Stimulated activated CD4-positive, alpha-beta T cell treated with anti-CD3 and anti-CD28 coated beads, Interleukin-15, amount 100 ng/mL, for 48 hours (primary cell): ENCODE measurements at regions not wholly inside any gene's neighbourhood (a gene's known extent, or its start where the extent isn't known, plus 50 kb on each side); places are given as distances from the start of the nearest gene placed in this dataset.

Experiments used
- DNase-seq, 2 donors: peaks; one replicate each; pipeline ENCODE4 v3.0.0-alpha.2; 2020; ENCODE audit warnings: low read depth in 2 of 2

- DNase-seq, result no peak
These were observed 293.5 kb downstream of the TRIB2 start for GRCh38 chr2:13010283-13010682.

DNA sequence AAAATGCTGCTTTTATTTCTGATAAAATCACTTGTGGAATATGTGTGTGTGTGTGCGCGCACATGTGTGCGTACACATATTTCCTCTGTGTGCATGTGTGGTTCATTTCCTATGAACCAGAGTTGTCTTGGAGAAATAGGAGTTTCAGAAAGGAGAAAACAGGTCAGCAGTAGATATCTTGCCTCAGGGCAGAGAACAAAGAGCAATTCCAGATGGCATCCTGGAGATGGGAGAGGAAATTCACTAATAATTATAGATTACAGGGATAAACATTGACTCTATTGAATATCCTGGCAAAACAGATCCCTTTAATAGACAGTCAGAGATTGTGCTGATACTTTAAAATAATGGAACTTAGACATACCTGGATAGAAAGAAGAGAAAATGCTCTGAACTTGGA, 298.0 kb downstream of the TRIB2 start:
- DNase-seq, result no peak

GRCh38 chr2:13015532-13016320, 299.0 kb downstream of the TRIB2 start:
- DNase-seq, result no peak

DNA sequence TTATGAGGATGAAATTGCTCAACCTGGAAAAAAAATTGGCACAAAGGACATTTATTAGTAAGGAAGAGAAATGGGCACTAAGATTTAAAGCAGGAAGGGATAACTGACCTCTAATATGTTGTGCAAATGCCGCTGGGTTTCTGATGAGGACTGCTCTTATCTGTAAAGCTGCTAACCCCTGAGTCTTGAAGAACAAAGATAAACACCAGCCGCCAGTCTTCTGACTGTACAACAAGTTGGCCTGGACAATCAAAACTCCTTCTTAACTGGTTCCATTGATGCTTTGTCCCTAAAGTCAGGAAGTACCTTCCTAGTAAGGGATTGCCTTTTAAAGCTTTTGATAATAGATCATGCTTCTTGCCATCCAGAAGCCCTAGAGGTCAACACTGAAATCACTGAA, 301.8 kb downstream of the TRIB2 start:
- DNase-seq, result no peak

DNA sequence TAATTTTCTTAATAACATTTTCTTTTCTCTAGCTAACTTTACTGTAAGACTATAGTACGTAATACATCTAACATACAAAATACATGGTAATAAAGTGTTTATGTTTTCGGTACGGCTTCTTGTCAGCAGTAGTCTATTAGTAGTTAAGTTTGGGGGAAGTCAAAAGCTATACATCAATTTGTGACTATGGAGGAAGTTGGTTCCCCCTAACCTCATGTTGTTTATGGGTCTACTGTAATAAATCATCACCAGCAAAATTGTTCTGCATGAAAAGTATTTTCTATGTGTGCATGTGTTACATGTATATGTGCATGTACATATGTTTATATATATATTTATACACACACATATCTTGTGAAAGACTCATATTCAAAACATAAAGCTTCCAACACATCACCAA, 303.0 kb downstream of the TRIB2 start:
- no peak for DNase-seq

DNA sequence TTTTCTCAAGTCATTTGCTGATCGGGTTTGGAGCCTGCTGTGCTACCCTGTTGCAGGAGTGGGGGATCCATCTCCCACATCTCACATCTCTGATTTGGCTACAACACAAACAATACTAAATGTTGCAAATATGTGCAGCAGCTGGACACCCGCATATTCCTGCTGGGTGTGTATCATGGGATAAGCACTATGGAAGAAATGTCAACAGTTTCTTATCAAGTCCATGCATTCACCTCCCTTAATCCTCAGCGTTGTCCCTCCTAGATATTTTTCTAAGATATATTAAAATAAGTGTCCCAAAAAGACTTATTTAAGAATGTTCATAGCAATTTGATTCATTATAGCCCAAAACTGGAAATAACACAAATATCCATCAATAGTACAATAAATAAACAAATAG, 303.7 kb downstream of the TRIB2 start:
- no peak for DNase-seq

DNA sequence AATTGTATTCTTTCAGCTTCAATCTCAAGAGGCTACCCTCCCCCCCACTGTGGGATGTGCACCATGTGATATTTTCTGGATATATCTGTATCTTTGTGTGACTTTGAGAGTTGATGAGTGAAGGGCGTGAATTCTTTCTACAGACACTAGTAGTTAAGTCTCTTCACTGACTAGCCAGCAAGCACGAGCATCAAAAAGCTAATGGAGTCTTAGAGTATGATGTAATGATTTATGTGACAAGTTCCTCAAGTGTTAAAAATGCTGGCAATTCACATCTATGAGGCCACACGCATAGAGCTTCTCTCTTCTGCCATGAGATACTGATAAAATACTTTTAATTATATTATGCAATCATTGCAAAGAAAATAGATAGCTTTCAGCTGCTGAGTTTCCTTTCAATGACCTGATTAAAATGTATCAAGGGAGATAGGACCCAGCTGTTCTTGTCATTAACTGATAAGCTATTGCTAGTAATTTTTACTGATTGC, 304.8 kb downstream of the TRIB2 start:
- no peak for DNase-seq

DNA sequence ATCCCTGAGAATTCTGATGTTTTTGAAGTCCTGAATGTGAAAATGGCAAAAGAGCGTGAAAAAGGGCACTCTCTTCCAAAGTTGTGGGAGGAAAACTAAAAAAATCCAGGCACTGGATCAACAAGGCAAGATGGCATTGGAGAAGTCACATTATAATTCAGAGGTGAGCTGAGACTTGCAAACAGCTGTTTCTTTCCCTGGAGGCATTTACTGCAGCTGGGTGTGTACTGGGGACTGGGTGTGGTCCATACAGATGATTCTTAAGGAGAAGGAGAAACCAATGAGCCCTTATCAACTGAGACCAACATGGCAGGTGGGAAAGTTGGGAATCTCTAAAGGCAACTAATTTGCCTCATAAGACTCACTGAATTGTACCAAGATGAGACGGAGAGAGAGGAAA, 313.9 kb downstream of the TRIB2 start:
- no peak for DNase-seq

DNA sequence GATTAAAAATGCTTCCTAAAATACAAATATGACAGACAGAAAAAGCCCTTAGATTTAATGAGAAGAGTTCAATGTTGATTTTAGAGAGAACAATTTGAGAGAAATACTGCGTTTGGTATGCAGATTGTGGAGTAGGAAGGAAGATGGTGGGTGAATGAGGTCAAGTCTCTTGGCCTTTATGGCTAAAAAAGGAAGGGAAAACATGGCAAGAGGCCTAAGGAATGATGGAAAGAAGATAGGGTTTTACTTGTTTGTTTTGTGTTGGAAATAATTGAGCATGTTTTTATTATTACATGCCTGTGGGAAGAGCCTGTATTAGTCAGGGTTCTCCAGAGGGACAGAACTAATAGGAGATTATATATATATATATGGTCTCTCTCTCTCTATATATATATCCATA, 318.1 kb downstream of the TRIB2 start:
- no peak for DNase-seq

GRCh38 chr2:13035866-13036265, 319.1 kb downstream of the TRIB2 start:
- no peak for DNase-seq

DNA sequence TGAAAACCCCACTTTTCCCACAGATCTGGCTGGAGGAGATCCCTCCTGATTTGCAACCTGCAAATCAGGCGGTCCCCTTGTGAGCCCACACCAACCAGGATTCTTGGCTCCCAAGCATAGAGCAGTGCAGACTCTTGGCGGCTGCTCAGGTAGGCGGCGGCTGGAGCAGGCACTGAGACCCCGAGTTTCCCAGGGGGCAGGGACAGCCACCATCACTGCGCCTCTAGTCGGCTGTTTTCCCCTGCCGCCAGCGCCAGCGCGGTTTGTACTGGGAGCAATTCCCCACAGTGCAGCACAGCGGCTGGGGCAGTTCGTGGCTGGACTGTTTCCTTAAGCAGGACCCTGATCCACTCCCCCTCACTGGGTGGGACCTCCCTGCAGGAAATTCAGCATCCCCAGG, 323.3 kb downstream of the TRIB2 start:
- DNase-seq, result no peak

GRCh38 chr2:13046557-13047165, 329.9 kb downstream of the TRIB2 start:
- no peak for DNase-seq

DNA sequence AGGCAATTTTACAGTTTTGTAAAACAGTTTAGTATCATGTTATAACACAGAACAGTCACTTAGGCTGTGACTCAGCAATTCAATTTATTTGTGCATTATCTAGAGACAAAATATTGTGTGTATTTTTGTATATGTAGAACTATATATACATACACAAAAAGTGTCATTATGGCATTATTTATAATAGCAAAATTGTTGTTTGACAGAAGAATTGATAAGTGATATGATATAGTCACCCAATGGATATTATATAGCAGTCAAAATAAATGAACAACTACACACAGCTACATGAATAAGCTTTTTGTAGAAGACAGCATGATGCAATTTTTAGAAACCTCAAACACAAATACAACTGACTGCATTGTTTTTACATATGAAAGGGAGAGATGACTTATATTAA, 334.0 kb downstream of the TRIB2 start:
- DNase-seq, result no peak

- no peak for DNase-seq
These were observed 335.8 kb downstream of the TRIB2 start for GRCh38 chr2:13052547-13052946.

DNA sequence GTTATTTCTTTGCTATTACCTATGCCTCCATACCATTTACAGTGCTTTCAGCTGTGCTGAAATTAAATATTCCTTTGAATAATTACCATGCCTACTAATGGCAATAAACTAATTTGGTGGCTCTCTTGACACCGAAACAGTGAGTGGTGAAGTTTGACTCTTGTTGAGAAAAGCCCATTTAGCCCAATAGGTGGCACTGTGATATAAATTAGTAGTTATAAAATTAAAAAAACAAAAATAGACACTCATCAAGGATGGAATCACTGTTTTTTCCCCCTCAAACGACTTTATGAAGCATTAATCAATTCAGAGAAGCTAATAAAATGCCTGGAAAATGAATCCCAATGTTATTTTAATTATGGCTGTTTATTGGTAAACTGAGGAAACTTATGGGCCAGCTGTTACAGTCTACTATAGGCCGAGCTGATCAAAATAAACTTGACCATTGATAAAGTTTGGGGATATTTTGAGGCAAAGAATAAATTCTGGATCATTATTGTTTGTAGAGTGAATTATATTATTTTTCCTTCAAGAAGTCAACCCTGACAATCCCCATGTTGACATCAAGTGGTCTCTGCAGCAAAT, 339.6 kb downstream of the TRIB2 start:
- no peak for DNase-seq

GRCh38 chr2:13057671-13058070, 340.9 kb downstream of the TRIB2 start:
- DNase-seq, result no peak

- DNase-seq, result no peak
These were observed 349.9 kb downstream of the TRIB2 start for GRCh38 chr2:13066676-13067075.

- no peak for DNase-seq
These were observed 350.8 kb downstream of the TRIB2 start for GRCh38 chr2:13067508-13067907.

DNA sequence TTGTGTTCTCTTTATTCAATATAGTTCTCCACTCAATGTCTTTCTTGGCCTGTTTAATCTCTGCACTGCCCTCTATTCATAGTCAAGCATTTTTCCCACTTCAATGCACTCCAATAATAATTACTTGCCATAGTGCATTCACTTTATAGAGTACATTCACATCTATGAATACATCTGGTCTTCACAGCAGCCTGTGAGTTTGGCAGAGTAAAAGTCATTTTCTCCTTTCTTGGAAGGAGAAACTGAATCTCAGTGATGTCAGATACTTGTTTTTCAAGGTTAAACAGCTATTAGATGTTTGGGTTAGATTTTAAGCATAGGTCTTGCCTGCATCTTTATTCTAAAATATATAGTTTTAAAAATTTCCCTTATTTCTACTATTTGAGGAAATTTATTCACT, 373.2 kb downstream of the TRIB2 start:
- DNase-seq, result no peak

- no peak for DNase-seq
These were observed 374.7 kb downstream of the TRIB2 start for GRCh38 chr2:13091455-13091854.

GRCh38 chr2:13091861-13092378, 375.2 kb downstream of the TRIB2 start:
- no peak for DNase-seq

- DNase-seq, result no peak
These were observed 376.8 kb downstream of the TRIB2 start for GRCh38 chr2:13093416-13093991.
